ENCODE measurements at regions not wholly inside any gene's neighbourhood (a gene's known extent, or its start where the extent isn't known, plus 50 kb on each side); places are given as distances from the start of the nearest gene placed in this dataset.
A peak's percentile ranks its signal among the peaks of the same experiment; 100 is the strongest.
"Not testable (repeated sequence)": the region's sequence is repeated elsewhere in the genome, so short reads cannot be mapped to it uniquely, and the experiment has no call there.

DNA sequence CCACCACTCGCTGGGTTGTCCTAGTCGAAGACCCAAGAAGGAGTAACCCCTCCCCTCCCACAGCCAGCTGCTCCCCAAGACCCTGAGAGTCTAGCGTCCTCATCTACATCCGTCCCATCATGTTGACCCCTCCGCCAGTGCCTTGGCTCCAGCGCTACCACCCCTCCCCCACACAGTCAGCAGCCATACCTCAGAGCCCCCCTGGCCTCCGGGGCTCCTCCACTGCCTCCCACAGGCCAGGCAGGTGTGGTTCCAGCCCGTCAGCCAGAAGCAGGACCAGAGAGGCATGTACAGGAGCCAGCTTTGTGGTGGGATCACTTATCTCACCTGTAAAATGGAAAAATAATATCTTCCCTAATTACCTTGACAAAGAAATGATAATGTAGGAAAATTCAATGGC lies 51.5 kb upstream of the PHF21B start:
- DNase-seq (ENCODE audit: low spot score): no peak

DNA sequence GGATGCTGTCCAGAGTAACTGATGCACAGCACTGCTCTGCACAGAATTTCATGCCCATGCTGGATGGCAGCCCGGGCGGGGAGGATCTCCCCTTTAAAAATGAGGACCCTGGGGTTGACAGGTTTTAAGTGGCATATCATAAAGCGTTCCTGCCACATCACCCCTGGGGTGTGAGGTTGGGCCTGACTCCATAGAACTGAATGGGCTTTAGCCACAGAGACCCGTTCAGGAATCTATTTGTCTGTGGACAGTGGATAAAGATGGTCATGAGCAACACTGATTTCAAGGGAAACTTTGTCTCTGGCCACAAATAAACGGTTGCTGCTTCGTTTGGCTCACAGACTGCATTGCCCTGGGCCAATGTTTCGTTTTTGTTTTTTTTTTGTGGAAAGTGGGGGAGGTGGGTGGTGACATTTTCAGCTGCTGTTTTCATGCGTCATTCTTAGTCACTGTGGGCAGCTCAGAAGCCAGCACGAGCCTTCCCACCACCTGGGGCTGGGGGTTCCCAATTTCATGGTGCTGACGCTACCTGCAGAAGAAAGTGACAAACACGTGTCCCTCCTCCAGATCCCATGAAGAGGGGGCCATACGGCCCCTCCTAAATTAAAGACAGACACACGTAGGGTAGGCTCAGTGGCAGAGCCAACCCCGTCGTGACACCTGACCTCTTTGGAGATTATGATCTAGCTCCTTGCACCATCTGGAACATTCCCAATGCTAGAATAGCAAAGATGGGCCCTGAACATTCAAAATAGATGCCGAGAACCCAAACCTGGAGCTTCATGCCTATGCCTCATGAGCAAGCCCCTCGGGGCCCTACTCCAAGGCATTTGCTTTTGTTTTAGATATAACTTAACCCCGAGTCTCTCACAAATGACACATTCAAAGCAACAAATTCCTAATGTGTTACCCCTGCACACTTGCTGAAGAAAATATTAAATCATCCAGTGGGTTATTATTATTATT lies 54.8 kb upstream of the PHF21B start:
- DNase-seq (ENCODE audit: low spot score): peak; percentile 18

GRCh38 chr22:45065726-45066125 lies 55.9 kb upstream of the PHF21B start:
- DNase-seq (ENCODE audit: low spot score): no peak

DNA sequence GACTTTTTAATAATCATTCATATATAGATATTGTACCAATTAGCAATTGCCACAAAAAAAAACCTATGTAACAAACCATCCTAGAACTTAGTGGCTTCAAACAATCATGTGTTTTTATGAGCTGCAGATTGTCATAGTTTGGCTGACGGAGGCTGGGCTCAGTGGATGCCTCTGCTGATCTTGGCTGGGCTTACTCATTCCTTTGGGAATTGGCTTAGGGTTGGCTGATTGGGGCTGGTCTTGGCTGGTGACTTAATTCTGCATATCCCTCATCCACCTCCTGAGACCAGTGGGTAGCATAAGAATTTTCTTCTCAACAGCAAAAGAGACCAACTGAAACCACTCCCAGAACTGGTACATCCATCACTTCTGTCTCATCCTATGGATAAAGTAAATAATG lies 57.9 kb upstream of the PHF21B start:
- no peak for DNase-seq (ENCODE audit: low spot score)

DNA sequence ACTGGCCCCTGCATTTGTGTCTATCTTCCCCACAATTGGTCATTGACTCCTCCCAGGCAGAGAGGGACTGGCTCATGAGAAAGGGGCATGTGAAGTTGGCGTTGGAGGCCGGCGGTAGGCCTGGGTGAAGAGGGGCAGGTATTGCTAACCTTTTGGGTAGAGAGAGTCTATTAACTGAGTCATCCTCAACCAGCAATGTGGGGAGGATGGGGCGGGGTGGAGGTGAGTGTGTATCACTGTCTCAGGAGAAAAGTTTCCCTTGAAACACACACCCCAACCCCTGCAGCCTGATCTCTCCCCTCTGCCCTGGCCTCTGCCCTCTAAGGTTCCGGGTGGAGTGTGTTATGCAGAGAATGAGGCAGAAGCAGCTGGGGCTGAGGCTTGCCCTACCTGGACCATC lies 60.1 kb upstream of the PHF21B start:
- peak; percentile 40 for DNase-seq (ENCODE audit: low spot score)

GRCh38 chr22:45071618-45072017 lies 61.8 kb upstream of the PHF21B start:
- DNase-seq (ENCODE audit: low spot score): no peak

- DNase-seq (ENCODE audit: low spot score): peak; percentile 81
These were observed 62.6 kb upstream of the PHF21B start for GRCh38 chr22:45072322-45072903.

GRCh38 chr22:45073064-45073463 lies 63.3 kb upstream of the PHF21B start:
- DNase-seq (ENCODE audit: low spot score): no peak

- no peak for DNase-seq (ENCODE audit: low spot score)
These were observed 67.5 kb upstream of the PHF21B start for GRCh38 chr22:45077286-45077685.

- no peak for DNase-seq (ENCODE audit: low spot score)
These were observed 68.1 kb upstream of the PHF21B start for GRCh38 chr22:45077826-45078334.

DNA sequence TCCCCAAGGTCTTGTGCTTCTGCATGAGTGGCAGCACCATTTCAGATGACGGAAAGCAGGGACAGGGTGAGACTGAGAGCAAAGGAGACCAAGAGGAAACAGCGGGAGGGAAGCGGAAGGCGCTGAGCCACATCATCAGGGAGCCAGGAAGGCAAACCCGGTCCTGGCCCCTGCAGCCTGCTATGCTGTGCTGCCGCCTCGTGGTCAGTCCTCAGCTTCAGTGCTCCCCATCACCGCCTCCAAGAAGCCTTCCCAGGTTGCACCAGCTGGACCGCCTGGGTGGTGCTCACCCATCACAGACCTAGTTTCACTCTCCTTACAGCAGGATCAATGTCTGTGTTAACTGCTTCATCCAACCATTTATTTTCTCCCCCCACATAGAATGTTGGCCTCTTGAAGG lies 73.0 kb upstream of the PHF21B start:
- DNase-seq (ENCODE audit: low spot score): no peak

GRCh38 chr22:45083659-45084305 lies 74.0 kb upstream of the PHF21B start:
- DNase-seq (ENCODE audit: low spot score): peak; percentile 80

- DNase-seq (ENCODE audit: low spot score): no peak
These were observed 74.7 kb upstream of the PHF21B start for GRCh38 chr22:45084400-45084920.

- DNase-seq (ENCODE audit: low spot score): no peak
These were observed 75.9 kb upstream of the NUP50 start for GRCh38 chr22:45087802-45088201.

- DNase-seq (ENCODE audit: low spot score): no peak
These were observed 75.1 kb upstream of the NUP50 start for GRCh38 chr22:45088576-45088975.

DNA sequence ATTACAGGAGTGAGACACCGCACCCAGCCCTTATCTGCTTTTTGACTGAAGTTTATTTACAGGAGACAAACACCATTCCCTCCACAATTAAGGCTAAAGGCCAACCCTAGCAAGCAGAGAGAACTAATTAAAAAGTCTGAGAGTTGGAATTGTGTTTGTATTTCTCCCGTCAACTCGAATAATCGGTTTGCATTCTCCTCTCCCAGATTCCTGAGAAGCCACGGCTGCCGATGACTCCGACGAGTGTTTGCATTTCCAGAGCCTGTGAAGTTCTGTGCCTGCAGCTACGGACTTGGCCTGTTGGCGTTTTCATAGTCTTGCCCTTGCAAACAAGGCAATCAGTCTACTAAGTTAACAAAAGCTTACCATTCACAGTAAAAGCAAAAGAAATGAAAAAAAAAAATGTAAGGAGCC lies 73.2 kb upstream of the NUP50 start:
- DNase-seq (ENCODE audit: low spot score): peak; percentile 22

DNA sequence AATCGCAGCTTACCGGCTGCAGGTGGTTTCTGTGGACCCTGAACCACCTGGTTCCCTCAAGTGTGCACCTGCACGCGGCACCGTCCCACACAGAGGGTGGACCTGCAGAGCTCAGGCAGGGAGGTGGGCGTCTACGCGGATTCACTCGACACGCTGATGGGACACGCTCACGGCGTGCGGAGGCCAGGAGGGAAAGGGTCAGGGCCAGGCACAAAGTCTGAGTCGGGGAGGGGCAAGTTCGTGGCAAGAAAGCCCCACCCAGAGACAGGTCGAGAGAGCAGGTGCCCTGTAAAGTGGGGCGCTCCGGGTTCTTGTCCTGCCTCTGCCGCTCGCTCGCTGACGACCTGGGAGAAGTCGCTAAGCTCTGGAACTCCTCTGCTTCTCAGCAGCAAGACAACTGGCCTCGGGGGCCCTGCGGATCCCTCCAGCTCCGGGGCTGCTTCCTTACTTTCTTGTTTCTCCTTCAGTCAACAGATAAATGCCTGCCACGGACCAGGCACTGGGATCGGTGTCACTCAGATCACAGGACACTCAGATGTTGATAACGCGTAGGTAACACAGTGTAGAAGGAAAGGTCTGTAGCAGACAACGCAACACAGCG lies 72.4 kb upstream of the NUP50 start:
- no peak for DNase-seq (ENCODE audit: low spot score)

- not testable (repeated sequence) for DNase-seq (ENCODE audit: low spot score)
These were observed 71.8 kb upstream of the NUP50 start for GRCh38 chr22:45091875-45092274.

- no peak for DNase-seq (ENCODE audit: low spot score)
These were observed 71.1 kb upstream of the NUP50 start for GRCh38 chr22:45092644-45093043.

DNA sequence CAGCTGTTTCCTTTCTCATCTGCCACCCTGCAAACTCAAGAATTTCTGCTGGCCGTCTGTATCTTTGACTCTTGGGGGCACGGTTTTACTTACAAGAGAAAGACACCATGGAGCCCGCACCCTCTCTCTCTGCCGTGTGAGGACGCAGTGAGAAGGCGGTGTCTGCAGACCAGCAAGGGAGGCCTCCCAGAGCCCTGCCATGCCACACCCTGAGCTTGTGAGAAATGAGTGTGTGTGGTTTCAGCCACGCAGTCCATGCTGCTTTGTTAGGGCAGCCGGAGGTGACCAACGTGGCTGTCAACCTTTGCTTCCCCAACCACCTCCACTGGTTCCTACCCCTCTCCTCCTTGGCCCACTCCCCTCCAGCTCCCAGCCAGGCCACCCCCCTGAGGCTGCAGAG lies 70.1 kb upstream of the NUP50 start:
- no peak for DNase-seq (ENCODE audit: low spot score)

GRCh38 chr22:45094081-45094720 lies 69.5 kb upstream of the NUP50 start:
- DNase-seq (ENCODE audit: low spot score): no peak

DNA sequence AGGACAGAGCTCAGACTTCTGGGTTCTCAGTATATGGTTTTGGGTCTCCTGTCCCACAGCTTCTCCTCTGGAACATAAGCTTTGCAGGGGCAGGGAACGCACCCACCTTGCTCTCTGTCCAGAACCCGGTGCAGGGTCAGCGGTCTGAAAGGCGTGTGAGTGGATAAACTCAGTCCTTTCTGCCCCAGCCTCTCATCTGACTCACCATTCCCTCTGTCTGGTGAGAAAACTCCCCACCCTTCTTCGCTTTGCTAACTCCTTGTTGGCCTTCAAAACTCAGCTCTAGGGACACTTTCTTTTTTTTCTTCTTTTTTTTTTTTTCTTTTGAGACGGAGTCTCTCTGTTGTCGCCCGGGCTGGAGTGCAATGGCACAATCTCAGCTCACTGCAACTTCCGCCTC lies 68.9 kb upstream of the NUP50 start:
- DNase-seq (ENCODE audit: low spot score): peak; percentile 30

All from kidney tubule cell (primary cell).